HG03460 (cell line): ENCODE measurements at regions not wholly inside any gene's neighbourhood (a gene's known extent, or its start where the extent isn't known, plus 50 kb on each side); places are given as distances from the start of the nearest gene placed in this dataset.
"Not testable (repeated sequence)": the region's sequence is repeated elsewhere in the genome, so short reads cannot be mapped to it uniquely, and the experiment has no call there.

ENCODE experiments used
- ATAC-seq: cut with Tn5 transposase; IDR thresholded peaks from one replicate; pipeline ENCODE4 v1.9.1; 2021; ENCODE audit not compliant: unreplicated experiment

DNA sequence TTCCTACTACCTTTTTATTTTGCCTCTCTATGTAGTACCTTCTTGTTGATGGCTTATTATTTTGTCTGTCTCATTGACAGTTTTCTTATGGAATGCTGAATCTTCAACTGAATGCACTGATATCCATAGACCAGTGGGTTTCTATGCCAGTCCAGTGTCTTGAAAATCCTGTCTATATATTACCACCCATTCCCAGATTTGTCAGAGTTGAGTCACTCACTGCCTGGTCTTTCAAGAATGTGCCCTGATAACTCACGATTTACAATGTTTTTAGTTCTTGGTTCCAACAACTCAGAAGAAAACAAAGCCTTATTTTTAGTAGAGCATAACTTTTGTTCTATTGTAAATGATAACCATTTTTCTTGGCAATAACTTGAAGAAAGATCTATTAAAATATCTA lies 606.0 kb upstream of the PITX2 start:
- ATAC-seq, result no peak

DNA sequence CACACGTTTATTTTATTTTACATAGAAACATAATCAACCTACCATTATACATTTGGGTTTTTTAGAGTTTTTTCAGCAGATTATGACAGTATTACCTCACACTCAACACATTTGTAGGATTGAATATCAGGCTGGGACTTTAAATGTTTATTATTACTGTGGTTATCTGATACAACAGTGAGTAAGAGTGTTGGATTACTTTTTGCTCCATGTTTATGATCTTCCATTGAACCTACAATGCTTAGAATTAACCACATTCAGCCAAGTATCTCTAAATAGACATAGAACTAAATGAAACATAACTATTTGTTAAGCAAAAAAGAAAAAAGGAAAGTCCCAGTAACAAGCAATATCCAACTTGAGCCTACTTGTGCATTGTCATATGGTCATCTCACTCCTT lies 607.4 kb upstream of the PITX2 start:
- no peak for ATAC-seq

DNA sequence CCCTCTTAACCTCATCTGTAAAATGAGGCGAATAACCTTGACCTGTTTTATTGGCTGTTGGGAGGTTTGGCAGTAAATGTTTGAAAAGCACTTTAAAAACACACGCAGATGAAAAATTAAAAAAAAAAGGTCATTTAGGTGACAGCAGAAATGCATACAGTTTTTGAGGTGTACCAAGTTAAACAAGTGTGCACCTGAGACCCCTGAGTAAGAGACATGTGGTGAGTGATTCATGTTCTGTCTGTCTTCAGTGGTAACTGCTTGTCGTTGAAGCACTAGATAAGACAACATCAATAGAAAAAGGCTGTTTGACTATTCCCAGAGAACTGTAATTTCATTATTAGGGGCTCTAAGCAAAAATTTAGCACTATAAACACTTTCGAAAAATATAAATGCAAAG lies 608.4 kb upstream of the PITX2 start:
- no peak for ATAC-seq

DNA sequence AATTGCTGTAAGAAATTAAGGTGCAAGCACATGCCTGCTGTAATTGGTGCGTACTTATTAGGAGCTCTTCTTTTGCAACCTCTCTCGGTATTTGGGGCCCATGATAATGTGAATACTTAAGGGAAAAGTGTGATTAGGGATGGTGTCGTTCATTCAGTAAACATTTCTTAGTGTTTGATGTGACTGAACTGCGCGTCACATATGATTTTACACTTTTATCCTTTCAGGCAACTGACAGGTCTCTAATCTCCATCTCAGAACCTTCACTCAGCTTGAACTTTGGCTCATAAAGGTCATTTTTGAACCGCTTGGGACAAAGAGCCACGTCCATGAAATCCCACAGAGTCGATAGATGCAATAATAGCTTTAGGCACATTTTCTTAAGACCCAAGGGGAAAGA lies 612.1 kb upstream of the PITX2 start:
- ATAC-seq, result no peak

DNA sequence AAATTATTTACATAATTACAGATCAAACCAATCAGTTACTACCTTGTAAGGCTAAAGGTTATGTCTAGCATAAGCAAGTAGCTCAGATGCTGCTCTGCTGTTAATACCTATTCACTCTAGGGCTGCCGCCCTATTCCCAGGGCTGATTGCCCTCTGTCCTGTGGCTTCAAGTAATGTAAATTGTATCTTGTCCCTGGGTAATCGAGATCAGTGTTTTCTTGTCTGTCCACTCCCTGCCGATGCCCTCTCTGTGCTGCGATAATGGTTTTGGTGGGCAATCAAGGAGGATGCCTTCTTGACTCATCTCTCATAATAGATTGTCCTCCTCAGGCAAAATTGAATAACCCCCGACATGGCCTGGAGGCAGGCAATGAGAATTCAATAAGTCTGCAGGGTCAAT lies 641.0 kb upstream of the PITX2 start:
- ATAC-seq, result no peak

DNA sequence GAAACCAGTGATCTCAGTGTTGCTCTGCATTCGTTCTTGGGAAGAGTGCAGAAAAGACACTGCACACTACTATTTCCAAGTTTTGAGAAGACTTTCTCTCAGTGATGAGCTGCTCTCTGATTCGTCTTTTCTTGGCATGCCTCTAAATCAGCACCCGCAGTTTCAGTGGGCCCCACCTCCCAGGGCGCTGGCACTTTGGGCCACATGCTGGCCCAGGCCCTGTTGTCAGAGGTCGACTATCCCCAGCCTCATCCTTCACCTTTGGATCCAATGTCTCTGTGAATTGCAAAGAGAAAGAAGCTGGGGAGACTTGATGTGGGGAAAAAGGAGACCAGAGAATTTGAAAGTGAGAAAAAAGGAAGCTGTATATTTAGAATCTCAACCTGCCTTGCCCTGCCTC lies 644.1 kb upstream of the PITX2 start:
- ATAC-seq, result no peak

DNA sequence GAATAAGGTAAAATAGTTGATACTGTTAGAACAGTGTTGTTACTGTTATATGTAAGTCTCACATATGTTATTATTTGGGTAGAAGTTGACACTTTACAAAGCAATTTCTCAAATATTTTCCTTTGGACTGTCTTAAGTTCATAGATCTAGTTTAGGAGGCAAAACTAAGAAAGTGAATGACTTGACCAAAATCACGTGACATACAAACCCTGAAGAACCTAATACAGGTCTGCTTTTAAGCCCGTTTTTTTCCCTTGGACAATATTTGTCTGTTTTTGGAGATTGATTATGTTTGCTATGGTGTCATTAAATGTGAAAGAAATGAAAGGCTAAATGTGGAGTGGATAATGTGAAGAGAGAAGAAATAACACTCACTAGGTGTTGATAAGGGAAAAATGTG lies 644.9 kb upstream of the PITX2 start:
- ATAC-seq, result no peak

DNA sequence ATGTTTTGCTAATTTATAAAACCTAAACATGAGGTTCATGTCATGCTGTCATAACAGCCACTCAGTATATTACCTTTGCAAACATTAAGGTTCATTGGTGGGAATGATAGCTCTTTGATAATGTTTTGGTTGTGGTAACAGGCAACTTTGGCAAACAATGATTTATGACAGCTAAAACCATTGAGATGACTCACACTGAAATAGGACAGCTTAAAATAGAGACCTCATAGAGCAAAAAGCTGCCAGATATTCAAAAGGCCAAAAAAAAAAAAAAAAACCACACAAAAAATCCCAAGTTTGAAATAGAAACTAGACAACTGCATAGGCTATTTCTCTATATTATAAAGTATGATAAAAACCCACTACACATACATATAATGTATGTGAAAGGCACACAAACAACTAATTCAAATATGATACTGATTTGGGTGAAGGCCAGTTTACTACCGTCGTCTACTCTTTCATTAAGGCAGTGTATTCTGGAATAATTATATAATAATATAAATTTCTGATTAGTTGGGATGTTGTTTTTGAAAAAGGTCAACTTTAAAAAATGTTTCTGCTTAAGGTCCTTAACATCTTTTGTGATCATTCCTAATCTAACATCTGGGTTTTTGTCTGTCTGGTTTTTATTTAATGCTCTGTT lies 646.0 kb upstream of the PITX2 start:
- ATAC-seq, result no peak

DNA sequence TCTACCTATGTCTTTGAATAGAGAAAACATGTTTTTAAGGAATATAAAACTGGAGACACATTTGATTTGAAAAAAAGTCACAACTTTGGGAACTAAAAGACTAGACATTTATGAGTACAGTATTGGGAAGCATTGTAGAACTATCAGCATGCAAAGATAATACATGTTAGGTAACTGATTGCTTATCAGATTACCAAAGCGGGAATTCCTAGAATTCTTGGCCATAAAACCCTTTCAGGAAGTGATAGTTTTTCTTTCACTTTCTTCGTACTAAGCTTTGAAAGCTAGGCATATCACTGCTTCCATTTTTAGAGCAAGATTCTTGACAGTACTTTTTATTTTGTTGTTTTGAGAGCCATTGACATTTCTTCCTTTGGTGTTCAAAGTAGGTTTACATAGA lies 646.6 kb upstream of the PITX2 start:
- no peak for ATAC-seq

DNA sequence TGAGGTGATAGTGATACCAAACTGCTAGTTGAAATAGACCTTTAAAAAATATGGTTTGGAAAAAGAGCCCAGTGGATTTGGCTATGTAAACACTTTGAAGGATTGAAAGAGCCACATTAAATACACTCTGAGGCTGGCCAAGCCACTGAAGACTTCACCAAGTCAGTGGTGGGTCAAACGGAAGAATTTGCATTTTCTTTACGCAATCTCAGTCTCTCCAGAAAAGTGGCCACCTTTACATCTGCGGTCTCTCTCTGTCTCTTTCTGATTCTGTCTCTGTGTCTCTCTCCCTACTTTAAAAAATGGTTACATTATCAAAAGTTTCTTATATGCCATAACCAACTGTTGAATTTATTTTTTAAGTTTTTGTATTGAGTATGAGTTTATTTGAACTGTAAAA lies 651.2 kb upstream of the PITX2 start:
- no peak for ATAC-seq

DNA sequence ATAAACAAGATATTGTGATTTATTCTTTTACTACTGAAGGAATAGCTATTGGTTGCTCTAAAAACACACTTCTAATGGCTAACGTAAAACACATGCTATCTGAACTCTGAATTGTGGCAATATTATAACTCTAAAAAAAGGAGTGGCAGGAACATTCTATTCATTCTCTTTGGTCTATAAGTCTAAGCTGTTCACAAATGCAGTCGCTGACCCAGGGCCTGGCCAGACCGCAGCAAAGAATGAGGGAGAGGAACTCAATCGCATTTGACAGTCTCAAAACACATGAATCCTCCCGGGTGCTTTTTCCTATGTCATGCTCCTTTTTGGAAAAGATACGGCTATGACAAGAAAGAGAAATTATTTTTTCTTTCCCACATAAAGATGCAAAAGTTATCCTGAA lies 651.6 kb upstream of the PITX2 start:
- no peak for ATAC-seq

DNA sequence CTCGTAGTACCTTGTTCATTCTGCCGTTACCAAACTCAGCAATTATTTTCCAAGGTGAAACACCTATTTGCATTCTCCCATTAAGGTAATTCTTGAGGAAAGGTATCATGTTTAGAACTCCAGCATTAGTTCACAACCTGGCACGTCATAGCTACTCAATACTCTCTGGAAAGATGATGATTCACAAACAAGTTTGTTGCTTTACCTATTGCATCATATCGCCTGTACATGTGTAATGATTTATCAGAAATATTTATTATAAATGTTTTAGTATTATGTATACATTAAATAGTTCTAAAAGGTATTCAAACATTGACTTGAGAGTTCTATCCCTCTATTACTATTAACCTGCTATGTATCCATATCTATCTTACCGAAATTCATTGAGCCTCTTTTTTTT lies 658.3 kb upstream of the PITX2 start:
- ATAC-seq, result no peak

DNA sequence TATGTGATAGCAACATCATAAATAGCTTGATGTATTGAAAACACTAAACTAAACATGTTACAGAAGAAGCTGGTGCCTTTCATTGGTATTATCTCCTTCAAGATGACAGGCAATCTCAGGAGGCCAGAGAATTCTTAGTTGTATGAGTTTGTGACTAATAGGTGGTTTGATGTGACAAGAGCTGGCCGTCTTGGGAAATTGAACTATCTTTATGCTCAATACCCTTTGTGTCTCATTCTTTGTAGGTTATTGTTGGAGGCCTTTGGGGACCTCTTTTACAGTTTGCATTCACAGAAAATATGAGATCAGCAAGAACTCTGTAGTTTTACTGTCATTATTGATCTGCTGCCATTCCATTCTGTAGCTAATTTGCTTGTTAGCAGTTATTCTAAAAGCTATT lies 659.2 kb upstream of the PITX2 start:
- no peak for ATAC-seq

DNA sequence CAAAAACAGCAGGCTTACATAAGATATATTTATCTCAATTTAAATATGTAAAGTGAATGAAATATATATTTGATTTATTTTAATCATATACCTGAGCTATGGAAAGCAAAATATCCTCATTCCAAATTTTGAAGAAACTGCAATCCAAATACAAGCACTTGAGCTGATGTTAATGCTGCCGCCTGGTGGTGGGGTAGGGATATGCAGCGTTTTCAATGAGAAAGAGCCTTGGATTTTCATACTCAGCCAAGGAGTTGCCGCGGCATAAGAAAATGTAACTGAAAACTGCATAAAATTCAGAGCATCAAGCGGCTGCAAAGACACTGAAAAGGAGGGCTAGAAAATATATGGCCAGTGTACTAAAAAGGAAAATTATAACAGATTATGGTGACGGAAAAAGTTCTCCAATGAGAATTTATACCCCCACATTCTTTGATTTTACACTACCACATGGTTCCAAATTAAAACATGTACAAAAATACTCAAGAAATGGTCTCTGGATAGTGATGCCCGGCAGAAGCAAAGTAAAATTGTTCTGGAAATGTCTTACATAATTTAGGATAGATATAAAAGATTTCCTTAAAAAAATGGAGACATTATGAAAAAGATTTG lies 660.3 kb upstream of the PITX2 start:
- peak; percentile 57 for ATAC-seq

DNA sequence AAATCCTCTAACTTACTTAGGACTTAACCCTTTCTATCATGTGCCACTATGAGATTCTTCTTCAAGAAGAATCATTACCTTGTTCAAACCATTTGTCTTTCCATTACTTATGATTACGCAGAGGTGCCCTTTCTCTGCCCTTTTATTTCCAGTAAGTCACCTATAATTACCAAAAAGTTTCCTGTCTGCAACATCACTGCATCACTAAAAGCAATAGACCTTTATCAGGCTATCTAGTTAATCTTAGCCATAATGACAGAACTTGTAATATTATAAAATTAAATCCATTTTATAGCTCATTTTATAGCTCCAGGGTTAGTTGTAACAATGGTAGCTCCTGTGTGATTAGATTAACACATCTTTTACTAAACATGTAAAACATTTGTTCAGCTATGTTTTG lies 673.6 kb upstream of the PITX2 start:
- no peak for ATAC-seq

DNA sequence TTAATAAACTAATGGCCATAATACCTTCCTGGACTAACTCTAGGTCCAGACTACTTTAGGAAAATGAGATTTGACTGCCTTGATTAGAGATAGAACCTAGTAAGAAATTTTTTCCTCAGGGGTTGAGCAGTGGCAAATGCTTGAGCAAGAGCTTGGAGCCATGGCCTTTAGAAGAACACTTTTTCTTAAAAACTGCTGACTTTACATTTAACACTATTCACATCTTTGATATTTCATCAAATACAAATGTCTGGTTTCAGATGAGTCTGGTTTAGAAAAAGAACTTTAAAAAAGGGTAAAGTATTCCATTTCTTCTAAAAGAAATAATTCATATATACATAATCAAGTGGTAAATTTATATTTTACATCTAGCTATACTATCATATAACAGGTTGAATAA lies 680.9 kb upstream of the PITX2 start:
- no peak for ATAC-seq

DNA sequence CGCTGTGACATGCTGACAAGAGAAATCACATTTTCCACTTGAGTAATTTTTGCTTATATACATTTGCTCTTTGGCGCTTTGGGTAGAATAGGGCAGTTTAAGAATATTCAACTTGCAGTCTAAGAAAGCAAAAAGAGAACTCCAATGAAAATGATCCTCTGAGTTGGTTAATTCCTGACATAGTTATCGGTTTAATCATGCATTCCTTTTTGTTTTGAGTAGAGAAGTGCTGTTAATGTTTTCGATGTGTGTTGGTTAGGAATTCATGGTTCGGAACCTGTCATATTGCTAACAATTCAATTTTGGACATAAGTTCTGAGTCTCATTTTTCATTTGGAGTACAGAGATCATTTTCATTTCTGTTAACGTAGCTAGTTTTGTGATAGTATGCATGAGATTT lies 700.6 kb upstream of the PITX2 start:
- ATAC-seq, result no peak

DNA sequence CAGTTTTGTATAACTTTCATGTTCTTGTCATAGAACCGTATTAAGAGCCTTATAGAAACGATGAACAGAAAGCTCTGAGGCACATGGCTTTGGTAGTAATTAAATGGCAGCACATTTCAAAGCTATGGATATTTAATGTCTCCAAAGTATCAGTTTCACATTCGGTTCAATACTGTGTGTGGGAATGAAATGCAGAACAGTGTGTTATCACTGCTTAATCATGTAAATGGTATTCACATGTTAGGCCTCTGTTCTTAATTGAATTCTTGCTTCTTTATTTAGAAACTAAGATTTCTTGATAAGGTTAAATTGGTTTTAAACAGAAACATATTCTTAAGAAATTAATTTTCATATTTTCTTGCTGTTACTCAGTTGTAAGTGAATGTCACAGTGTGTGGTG lies 701.0 kb upstream of the PITX2 start:
- ATAC-seq, result no peak

DNA sequence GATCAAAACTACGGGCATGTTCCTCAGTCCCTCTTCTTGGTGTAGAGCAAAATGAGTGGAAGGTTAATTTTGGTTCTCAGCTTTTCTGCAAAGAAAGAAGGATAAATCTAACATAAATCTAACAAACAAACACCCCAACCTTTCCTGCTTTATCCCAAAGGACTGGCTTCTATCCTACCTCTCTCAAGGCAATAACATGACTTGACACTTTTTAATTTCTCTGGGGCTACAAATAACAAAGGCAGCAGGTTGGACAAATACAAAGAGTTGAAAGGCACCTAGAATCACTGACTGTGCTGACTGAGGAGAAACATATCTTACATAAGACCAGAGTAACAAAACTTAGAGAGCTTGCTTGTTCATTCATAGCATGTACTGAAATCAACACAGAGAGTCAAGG lies 703.6 kb upstream of the PITX2 start:
- ATAC-seq, result no peak

DNA sequence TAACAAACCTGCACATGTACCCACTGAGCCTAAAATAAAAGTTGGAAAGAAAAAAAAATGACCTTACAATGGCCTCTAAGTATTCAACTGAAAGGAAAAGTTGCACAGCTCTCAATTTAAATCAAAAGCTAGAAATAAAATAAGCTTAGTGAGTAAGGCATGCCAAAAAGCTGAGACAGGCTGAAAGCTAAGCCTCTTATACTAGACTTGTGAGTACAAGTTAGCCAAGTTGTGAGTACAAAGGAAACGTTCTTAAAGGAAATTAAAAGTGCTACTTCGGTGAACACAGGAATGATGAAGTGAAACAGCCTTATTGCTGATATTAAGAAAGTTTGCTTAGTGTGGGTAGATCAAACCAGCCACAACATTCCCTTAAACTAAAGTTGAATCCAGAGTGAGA lies 707.9 kb upstream of the PITX2 start:
- ATAC-seq, result no peak

DNA sequence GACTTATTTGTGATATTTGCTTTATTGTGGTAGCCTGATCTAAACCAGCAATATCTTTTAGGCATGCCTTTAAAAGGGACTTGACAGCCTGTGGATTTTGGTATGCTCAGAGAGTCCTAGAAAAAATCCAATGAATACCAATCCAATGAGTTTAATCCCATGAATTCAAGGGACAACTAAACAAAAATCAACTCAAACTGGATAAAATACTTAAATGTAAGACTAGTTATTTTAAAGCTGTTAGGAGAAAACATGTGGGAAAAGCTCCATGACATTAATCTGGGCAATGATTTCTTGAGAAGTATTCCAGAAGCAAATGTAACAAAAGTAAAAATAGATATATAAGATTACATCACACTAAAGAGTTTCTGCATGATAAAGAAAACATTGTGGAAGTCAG lies 711.5 kb upstream of the PITX2 start:
- ATAC-seq, result no peak

DNA sequence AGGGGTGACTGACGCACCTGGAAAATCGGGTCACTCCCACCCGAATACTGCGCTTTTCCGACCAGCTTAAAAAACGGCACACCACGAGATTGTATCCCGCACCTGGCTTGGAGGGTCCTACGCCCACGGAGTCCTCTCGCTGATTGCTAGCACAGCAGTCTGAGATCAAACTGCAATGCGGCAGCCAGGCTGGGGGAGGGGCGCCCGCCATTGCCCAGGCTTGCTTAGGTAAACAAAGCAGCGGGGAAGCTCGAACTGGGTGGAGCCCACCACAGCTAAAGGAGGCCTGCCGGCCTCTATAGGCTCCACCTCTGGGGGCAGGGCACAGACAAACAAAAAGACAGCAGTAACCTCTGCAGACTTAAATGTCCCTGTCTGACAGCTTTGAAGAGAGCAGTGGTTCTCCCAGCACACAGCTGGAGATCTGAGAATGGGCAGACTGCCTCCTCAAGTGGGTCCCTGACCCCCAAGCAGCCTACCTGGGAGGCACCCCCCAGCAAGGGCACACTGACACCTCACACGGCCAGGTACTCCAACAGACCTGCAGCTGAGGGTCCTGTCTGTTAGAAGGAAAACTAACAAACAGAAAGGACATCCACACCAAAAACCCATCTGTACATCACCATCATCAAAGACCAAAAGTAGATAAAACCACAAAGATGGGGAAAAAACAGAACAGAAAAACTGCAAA lies 714.5 kb upstream of the PITX2 start:
- ATAC-seq, result not testable (repeated sequence)

DNA sequence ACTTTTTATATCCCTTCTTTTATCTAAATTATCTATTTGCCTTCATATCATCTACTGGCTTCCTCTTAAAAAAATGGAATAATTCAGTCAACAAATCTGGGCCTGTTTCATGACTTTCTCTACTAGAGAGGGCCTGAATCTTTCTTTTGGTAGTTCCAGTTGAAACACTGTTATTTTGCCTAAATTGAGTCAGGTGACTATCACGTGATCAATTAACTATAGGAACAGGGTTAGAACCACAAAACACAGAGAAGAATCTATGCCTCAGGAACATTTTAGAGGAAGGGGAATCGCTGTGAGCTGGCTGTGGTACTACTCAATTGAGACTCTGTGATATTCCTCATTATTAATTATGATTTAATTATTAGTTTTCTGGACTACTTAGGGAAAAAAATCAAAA lies 736.7 kb upstream of the PITX2 start:
- no peak for ATAC-seq
